ENCODE measurements at regions not wholly inside any gene's neighbourhood (a gene's known extent, or its start where the extent isn't known, plus 50 kb on each side); places are given as distances from the start of the nearest gene placed in this dataset.
"Not testable (repeated sequence)": the region's sequence is repeated elsewhere in the genome, so short reads cannot be mapped to it uniquely, and the experiment has no call there.

DNA sequence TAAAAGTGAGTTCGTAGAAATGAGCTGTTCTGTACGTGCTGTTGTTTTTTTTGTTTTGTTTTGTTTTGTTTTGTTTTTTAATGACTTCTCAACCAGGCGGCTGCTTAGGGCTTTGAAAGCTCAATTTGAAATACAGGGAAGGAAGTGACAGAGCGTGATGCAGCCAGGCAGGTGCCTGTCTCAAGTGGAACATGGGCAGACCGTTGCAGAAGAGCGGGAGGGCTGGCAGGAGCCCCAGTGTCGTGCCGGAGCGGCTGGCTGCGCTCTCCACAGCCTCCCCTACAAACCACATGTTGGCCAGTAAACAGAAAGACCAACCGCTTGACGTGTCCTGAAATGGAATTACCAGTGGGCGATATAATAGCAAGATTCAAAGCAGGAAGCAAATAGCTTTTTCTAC, 164.9 kb upstream of the RREB1 start:
- Histone ChIP-seq H3K9ac (ENCODE audit: low read length in 5 of 5) (peak overlapping the region in 1 of 5 donors; percentile 43), H3K27me3 (ENCODE audit: control insufficient read depth in 5 of 5, insufficient read depth in 4 of 5, low read length in 5 of 5) (no peaks in the 10 kb centered on the region), H3K4me1 (ENCODE audit: control insufficient read depth in 5 of 5, insufficient read depth in 5 of 5, low read length in 5 of 5) (peaks cover 0 to 11% (median 5%) of the 10 kb centered on the region in 5 donors), H3K4me3 (ENCODE audit: low read depth in 1 of 5, low read length in 5 of 5) (peak overlapping the region in 4 of 5 donors; percentile 18 to 48 (median 42)), H3K9me3 (ENCODE audit: control insufficient read depth in 5 of 5, low read length in 5 of 5) (no peaks in the 10 kb centered on the region), H3K36me3 (ENCODE audit: control insufficient read depth in 5 of 5, insufficient read depth in 5 of 5, low read length in 5 of 5) (no peaks in the 10 kb centered on the region), H3K27ac (ENCODE audit: low read depth, low read length) (no peak overlapping the region)

DNA sequence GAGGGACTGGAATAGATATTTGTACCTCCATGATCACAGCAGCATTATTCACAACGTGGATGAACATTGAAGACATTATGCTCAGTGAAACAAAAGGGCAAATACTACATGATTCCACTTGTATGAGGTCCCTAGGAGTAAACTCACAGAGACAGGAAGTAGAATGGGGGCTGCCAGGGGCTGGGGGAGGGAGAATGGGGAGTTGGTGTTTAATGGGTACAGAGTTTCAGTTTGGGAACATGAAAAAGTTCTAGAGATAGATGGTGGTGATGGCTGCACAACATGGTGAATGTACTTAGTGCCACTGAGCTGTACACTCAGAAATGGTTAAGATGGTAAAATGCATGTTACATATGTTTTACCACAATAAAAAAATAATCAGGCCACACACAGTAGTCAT, 164.3 kb upstream of the RREB1 start:
- Histone ChIP-seq H3K9ac (ENCODE audit: low read length in 5 of 5) (no peak overlapping the region), H3K27ac (ENCODE audit: low read depth, low read length) (no peak overlapping the region), H3K4me1 (ENCODE audit: control insufficient read depth in 5 of 5, insufficient read depth in 5 of 5, low read length in 5 of 5) (peaks cover 0 to 11% (median 5%) of the 10 kb centered on the region in 5 donors), H3K9me3 (ENCODE audit: control insufficient read depth in 5 of 5, low read length in 5 of 5) (no peaks in the 10 kb centered on the region), H3K36me3 (ENCODE audit: control insufficient read depth in 5 of 5, insufficient read depth in 5 of 5, low read length in 5 of 5) (no peaks in the 10 kb centered on the region), H3K27me3 (ENCODE audit: control insufficient read depth in 5 of 5, insufficient read depth in 4 of 5, low read length in 5 of 5) (no peaks in the 10 kb centered on the region), H3K4me3 (ENCODE audit: low read depth in 1 of 5, low read length in 5 of 5) (peak overlapping the region in 1 of 5 donors; percentile 41)

DNA sequence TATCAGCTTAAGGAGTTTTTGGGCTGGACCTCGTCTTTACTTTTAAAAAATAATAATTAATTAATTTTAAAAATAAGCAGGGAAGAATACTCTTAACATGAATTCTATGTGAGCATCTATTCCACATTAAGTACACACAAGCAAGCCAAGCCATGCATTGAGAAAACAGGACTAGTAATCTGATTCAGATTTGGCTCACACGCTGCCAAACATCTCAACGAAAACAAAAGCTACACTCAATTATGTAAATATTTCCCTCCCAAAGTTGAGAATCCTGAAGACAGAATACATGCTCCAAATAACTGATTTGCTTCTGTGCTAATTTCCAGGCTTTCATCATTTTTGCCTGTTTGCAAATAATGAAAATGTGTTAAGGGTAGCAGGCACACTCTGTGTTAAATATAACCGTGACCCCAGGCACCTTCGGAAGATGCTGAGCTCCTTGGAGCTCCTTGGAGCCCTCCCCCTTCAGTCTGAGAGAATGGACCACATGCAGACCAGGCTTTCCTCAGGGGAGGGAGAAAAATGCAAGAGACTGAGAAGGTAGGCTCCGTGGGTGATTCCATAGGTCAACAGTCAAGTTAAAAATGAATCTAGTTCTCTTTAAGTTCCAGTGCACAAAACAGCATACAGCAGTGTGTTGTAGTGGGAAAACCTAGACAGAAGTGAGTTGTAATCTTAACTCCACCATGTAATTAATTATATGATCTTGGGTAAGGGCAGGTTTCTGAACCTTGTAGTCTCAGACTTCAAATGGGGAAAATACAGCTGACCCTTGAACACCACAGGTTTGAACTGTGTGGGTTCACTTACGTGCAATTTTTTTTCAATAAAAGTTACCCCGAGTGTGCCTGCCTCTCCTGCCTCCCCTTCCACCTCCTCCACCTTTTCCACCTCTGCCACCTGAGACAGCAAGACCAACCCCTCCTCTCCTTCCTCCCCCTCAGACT, 161.3 kb upstream of the RREB1 start:
- no peaks in the 10 kb centered on the region for H3K27me3 ChIP-seq (ENCODE audit: control insufficient read depth in 5 of 5, insufficient read depth in 4 of 5, low read length in 5 of 5)
- H3K9me3 ChIP-seq (ENCODE audit: control insufficient read depth in 5 of 5, low read length in 5 of 5) = peaks cover 0 to 5% (median 4%) of the 10 kb centered on the region in 5 donors
- no peak overlapping the region for H3K27ac ChIP-seq (ENCODE audit: low read depth, low read length)
- peaks cover 0 to 11% (median 5%) of the 10 kb centered on the region in 5 donors for H3K4me1 ChIP-seq (ENCODE audit: control insufficient read depth in 5 of 5, insufficient read depth in 5 of 5, low read length in 5 of 5)
- no peak overlapping the region for H3K4me3 ChIP-seq (ENCODE audit: low read depth in 1 of 5, low read length in 5 of 5)
- H3K36me3 ChIP-seq (ENCODE audit: control insufficient read depth in 5 of 5, insufficient read depth in 5 of 5, low read length in 5 of 5) = no peaks in the 10 kb centered on the region
- no peak overlapping the region for H3K9ac ChIP-seq (ENCODE audit: low read length in 5 of 5)

DNA sequence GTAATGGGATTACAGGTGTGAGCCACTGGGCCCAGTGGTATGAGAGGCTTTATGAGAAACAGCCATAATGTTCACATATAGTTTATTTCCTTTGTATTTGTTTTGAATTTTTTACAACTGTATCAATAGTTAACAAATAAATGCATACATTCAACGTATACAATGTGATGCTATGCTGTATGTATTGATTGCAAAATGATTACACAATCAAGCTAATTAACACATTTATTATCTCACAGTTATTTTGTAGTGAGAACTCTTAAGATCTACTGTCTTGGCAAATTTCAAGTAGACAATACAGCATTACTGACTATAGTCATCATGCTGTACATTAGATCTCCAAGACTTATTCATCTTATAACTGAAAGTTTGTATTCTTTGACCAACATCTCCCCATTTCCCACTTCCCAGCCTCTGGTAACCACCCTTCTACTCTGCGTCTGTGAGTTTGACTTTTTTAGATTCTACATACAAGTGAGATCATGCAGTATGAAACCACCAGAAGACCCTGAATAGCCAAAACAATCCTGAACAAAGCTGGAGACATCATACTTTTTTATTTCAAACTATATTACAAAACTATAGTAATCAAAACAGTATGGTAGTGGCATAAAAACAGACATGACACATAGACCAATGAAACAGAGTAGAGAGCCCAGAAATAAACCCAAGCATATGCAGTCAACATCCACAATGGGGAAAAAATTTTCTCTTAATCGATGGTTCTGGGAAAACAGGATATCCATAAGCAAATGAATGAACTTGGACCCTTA, 157.2 kb upstream of the RREB1 start:
- H3K4me3 ChIP-seq (ENCODE audit: low read depth in 1 of 5, low read length in 5 of 5) = no peak overlapping the region
- H3K27me3 ChIP-seq (ENCODE audit: control insufficient read depth in 5 of 5, insufficient read depth in 4 of 5, low read length in 5 of 5) = no peaks in the 10 kb centered on the region
- H3K9me3 ChIP-seq (ENCODE audit: control insufficient read depth in 5 of 5, low read length in 5 of 5) = peaks cover 0 to 5% (median 4%) of the 10 kb centered on the region in 5 donors
- peaks cover 0 to 3% (median 0%) of the 10 kb centered on the region in 5 donors for H3K4me1 ChIP-seq (ENCODE audit: control insufficient read depth in 5 of 5, insufficient read depth in 5 of 5, low read length in 5 of 5)
- H3K9ac ChIP-seq (ENCODE audit: low read length in 5 of 5) = no peak overlapping the region
- H3K27ac ChIP-seq (ENCODE audit: low read depth, low read length) = no peak overlapping the region
- no peaks in the 10 kb centered on the region for H3K36me3 ChIP-seq (ENCODE audit: control insufficient read depth in 5 of 5, insufficient read depth in 5 of 5, low read length in 5 of 5)

DNA sequence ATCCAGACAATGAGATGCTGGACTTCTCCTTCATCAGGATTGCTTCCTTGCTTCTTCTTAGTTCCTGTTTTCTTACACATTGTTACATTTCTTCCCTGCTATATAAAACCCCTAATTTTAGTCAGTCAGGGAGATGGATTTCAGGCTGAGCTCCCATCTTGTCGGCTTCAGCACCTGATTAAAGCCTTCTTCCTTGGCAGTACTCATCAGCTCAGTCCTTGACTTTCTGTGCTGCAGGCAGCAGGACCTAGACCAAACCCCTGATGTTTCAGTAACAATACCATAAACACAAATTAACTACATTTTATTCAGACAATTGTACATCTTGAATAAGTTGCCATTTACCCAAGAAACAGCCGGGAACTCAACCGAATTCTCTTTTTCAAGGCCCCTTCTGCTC, 156.4 kb upstream of the RREB1 start:
- H3K27me3 ChIP-seq (ENCODE audit: control insufficient read depth in 5 of 5, insufficient read depth in 4 of 5, low read length in 5 of 5) = no peaks in the 10 kb centered on the region
- H3K36me3 ChIP-seq (ENCODE audit: control insufficient read depth in 5 of 5, insufficient read depth in 5 of 5, low read length in 5 of 5) = no peaks in the 10 kb centered on the region
- H3K4me1 ChIP-seq (ENCODE audit: control insufficient read depth in 5 of 5, insufficient read depth in 5 of 5, low read length in 5 of 5) = peaks cover 0 to 1% (median 0%) of the 10 kb centered on the region in 5 donors
- no peak overlapping the region for H3K9ac ChIP-seq (ENCODE audit: low read length in 5 of 5)
- no peak overlapping the region for H3K27ac ChIP-seq (ENCODE audit: low read depth, low read length)
- peaks cover 0 to 5% (median 4%) of the 10 kb centered on the region in 5 donors for H3K9me3 ChIP-seq (ENCODE audit: control insufficient read depth in 5 of 5, low read length in 5 of 5)
- H3K4me3 ChIP-seq (ENCODE audit: low read depth in 1 of 5, low read length in 5 of 5) = no peak overlapping the region

DNA sequence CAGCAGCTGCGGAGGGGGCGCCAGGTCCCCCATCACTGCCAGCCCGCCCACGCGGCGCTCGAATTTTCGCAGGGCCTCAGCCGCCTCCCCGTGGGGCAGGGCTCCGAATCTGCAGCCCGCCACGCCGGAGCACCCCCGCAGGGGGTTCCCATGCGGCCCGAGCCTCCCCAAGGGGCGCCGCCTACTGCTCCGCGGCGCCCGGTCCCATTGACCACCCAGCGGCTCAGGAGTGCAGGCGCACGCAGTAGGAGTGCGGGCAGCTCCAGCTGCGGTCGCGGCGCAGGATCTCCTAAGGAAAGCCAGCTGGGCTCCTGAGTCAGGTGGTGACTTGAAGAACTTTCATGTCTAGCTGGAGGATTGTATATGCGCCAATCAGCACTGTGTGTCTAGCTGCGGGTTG, 155.3 kb upstream of the RREB1 start:
- no peaks in the 10 kb centered on the region for H3K27me3 ChIP-seq (ENCODE audit: control insufficient read depth in 5 of 5, insufficient read depth in 4 of 5, low read length in 5 of 5)
- no peak overlapping the region for H3K27ac ChIP-seq (ENCODE audit: low read depth, low read length)
- H3K4me3 ChIP-seq (ENCODE audit: low read depth in 1 of 5, low read length in 5 of 5) = no peak overlapping the region
- H3K4me1 ChIP-seq (ENCODE audit: control insufficient read depth in 5 of 5, insufficient read depth in 5 of 5, low read length in 5 of 5) = no peaks in the 10 kb centered on the region
- no peak overlapping the region for H3K9ac ChIP-seq (ENCODE audit: low read length in 5 of 5)
- peaks cover 0 to 5% (median 4%) of the 10 kb centered on the region in 5 donors for H3K9me3 ChIP-seq (ENCODE audit: control insufficient read depth in 5 of 5, low read length in 5 of 5)
- H3K36me3 ChIP-seq (ENCODE audit: control insufficient read depth in 5 of 5, insufficient read depth in 5 of 5, low read length in 5 of 5) = no peaks in the 10 kb centered on the region

DNA sequence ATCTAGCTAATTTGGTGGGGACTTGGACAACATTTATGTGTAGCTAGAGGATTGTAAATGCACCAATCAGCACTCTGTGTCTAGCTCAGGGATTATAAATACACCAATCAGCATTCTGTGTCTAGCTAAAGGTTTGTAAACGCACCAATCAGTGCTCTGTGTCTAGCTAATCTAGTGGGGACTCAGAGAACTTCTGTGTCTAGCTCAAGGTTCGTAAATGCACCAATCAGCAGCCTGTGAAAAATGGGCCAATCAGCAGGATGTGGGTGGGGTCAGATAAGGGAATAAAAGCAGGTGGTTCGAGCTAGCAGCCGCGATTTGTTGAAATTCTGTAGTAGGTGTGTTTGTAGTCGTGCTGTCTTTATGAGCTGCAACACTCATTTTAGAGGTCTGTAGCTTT, 154.8 kb upstream of the RREB1 start:
- H3K27me3 ChIP-seq (ENCODE audit: control insufficient read depth in 5 of 5, insufficient read depth in 4 of 5, low read length in 5 of 5); H3K9ac ChIP-seq (ENCODE audit: low read length in 5 of 5); H3K9me3 ChIP-seq (ENCODE audit: control insufficient read depth in 5 of 5, low read length in 5 of 5); H3K4me1 ChIP-seq (ENCODE audit: control insufficient read depth in 5 of 5, insufficient read depth in 5 of 5, low read length in 5 of 5); H3K36me3 ChIP-seq (ENCODE audit: control insufficient read depth in 5 of 5, insufficient read depth in 5 of 5, low read length in 5 of 5); H3K4me3 ChIP-seq (ENCODE audit: low read depth in 1 of 5, low read length in 5 of 5); H3K27ac ChIP-seq (ENCODE audit: low read depth, low read length): not testable (repeated sequence)

DNA sequence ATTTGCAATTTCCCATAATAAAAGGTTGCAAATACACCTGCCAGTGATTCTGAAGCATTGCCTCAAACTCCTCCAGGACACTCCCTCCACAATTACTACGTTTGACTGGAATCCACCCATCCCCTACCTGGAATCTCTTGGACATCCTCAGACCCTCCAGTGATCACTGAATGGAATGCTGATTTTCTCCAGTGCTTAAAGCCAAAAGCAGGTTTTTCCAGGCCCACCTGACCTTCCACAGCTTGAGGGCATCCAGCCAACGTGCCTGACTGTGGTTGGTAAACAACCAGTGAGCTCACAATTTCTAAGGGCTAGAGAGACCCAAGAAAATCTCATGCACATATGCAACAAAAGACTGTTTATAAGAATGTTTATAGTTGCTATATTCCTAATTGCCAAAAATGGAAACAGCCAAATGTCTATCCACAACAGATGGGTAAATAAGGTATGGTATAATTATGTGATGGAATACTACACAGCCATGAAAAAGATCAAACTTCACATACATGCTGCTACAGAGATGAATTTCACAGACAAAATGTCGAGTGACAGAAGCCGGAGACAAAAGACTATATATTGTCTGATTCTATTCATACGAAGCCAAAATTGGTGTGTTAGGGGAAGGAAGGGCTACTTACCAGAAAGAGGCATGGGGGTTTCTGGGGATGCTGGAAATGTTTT, 147.1 kb upstream of the RREB1 start:
- Histone ChIP-seq H3K36me3 (ENCODE audit: control insufficient read depth in 5 of 5, insufficient read depth in 5 of 5, low read length in 5 of 5) (no peaks in the 10 kb centered on the region), H3K9ac (ENCODE audit: low read length in 5 of 5) (no peak overlapping the region), H3K4me1 (ENCODE audit: control insufficient read depth in 5 of 5, insufficient read depth in 5 of 5, low read length in 5 of 5) (no peaks in the 10 kb centered on the region), H3K4me3 (ENCODE audit: low read depth in 1 of 5, low read length in 5 of 5) (no peak overlapping the region), H3K27ac (ENCODE audit: low read depth, low read length) (no peak overlapping the region), H3K9me3 (ENCODE audit: control insufficient read depth in 5 of 5, low read length in 5 of 5) (peaks cover 0 to 2% (median 0%) of the 10 kb centered on the region in 5 donors), H3K27me3 (ENCODE audit: control insufficient read depth in 5 of 5, insufficient read depth in 4 of 5, low read length in 5 of 5) (no peaks in the 10 kb centered on the region)

DNA sequence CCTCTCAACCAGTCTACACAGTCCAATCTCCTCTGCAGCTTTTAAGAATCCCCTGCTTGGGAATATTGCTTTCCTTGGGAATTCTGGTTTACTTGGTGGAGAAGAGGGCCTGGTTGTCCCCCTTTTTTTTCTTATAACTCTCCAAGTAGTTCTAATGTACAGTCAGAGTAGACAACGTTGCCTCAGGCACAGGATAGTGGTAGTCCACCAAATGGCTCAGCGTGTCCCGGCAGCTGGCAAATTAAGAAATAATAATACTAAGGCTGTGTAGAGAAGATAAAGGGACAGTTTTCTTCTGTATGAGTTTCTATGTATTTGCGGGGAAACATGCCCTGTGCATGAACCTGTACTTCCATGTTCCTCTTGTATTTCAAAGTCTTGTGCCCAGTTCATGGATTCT, 145.7 kb upstream of the RREB1 start:
- Histone ChIP-seq H3K4me3 (ENCODE audit: low read depth in 1 of 5, low read length in 5 of 5) (no peak overlapping the region), H3K9ac (ENCODE audit: low read length in 5 of 5) (no peak overlapping the region), H3K27me3 (ENCODE audit: control insufficient read depth in 5 of 5, insufficient read depth in 4 of 5, low read length in 5 of 5) (no peaks in the 10 kb centered on the region), H3K27ac (ENCODE audit: low read depth, low read length) (no peak overlapping the region), H3K4me1 (ENCODE audit: control insufficient read depth in 5 of 5, insufficient read depth in 5 of 5, low read length in 5 of 5) (no peaks in the 10 kb centered on the region), H3K36me3 (ENCODE audit: control insufficient read depth in 5 of 5, insufficient read depth in 5 of 5, low read length in 5 of 5) (no peaks in the 10 kb centered on the region), H3K9me3 (ENCODE audit: control insufficient read depth in 5 of 5, low read length in 5 of 5) (peaks cover 0 to 2% (median 0%) of the 10 kb centered on the region in 5 donors)

Measured in subcutaneous abdominal adipose tissue (tissue), 5 donors.